HG02588 (cell line): ENCODE measurements at regions not wholly inside any gene's neighbourhood (a gene's known extent, or its start where the extent isn't known, plus 50 kb on each side); places are given as distances from the start of the nearest gene placed in this dataset.
"Not testable (repeated sequence)": the region's sequence is repeated elsewhere in the genome, so short reads cannot be mapped to it uniquely, and the experiment has no call there.

ENCODE experiments used
- ATAC-seq: cut with Tn5 transposase; IDR thresholded peaks from one replicate; pipeline ENCODE4 v1.9.1; 2021; ENCODE audit warnings: mild to moderate bottlenecking, moderate library complexity; ENCODE audit not compliant: unreplicated experiment

GRCh38 chr18:42446195-42446594, 491.2 kb downstream of the PIK3C3 start:
- no peak for ATAC-seq

GRCh38 chr18:42447688-42448087, 492.7 kb downstream of the PIK3C3 start:
- no peak for ATAC-seq

GRCh38 chr18:42458226-42458625, 503.2 kb downstream of the PIK3C3 start:
- ATAC-seq = no peak

GRCh38 chr18:42459873-42460272, 504.8 kb downstream of the PIK3C3 start:
- ATAC-seq = no peak

- ATAC-seq = no peak
Observed at GRCh38 chr18:42471885-42472284, 516.9 kb downstream of the PIK3C3 start.

- ATAC-seq = no peak
Observed at GRCh38 chr18:42473611-42474010, 518.6 kb downstream of the PIK3C3 start.

- no peak for ATAC-seq
Observed at GRCh38 chr18:42474577-42474976, 519.5 kb downstream of the PIK3C3 start.

GRCh38 chr18:42475157-42475556, 520.1 kb downstream of the PIK3C3 start:
- no peak for ATAC-seq

- ATAC-seq = no peak
Observed at GRCh38 chr18:42477267-42477666, 522.2 kb downstream of the PIK3C3 start.

- no peak for ATAC-seq
Observed at GRCh38 chr18:42480441-42480840, 525.4 kb downstream of the PIK3C3 start.

GRCh38 chr18:42484648-42485047, 529.6 kb downstream of the PIK3C3 start:
- ATAC-seq = no peak

- no peak for ATAC-seq
Observed at GRCh38 chr18:42486271-42486670, 531.2 kb downstream of the PIK3C3 start.

GRCh38 chr18:42508683-42509296, 553.8 kb downstream of the PIK3C3 start:
- no peak for ATAC-seq

GRCh38 chr18:42509750-42510415, 554.8 kb downstream of the PIK3C3 start:
- peak; percentile 61 for ATAC-seq

GRCh38 chr18:42510540-42510939, 555.5 kb downstream of the PIK3C3 start:
- ATAC-seq = no peak

- no peak for ATAC-seq
Observed at GRCh38 chr18:42513441-42513840, 558.4 kb downstream of the PIK3C3 start.

- no peak for ATAC-seq
Observed at GRCh38 chr18:42514512-42514911, 559.5 kb downstream of the PIK3C3 start.

- ATAC-seq = no peak
Observed at GRCh38 chr18:42517896-42518295, 562.9 kb downstream of the PIK3C3 start.

GRCh38 chr18:42518331-42518730, 563.3 kb downstream of the PIK3C3 start:
- ATAC-seq = not testable (repeated sequence)

- ATAC-seq = no peak
Observed at GRCh38 chr18:42520138-42520537, 565.1 kb downstream of the PIK3C3 start.

- no peak for ATAC-seq
Observed at GRCh38 chr18:42525905-42526304, 570.9 kb downstream of the PIK3C3 start.

- ATAC-seq = no peak
Observed at GRCh38 chr18:42527766-42528165, 572.7 kb downstream of the PIK3C3 start.

GRCh38 chr18:42530276-42530675, 575.2 kb downstream of the PIK3C3 start:
- no peak for ATAC-seq
